Mesendoderm (in vitro differentiated cells): ENCODE measurements at regions not wholly inside any gene's neighbourhood (a gene's known extent, or its start where the extent isn't known, plus 50 kb on each side); places are given as distances from the start of the nearest gene placed in this dataset.
A peak's percentile ranks its signal among the peaks of the same experiment; 100 is the strongest.

ENCODE experiments used
- DNase-seq: peaks from one replicate; pipeline ENCODE4 v3.0.0; 2013
- H2AK5ac ChIP-seq: 2 replicates; pipeline ENCODE4 v1.6.1; 2013; ENCODE audit warnings: low read length, inconsistent platforms
- H2BK120ac ChIP-seq: 2 replicates; pipeline ENCODE4 v1.6.1; 2013; ENCODE audit warnings: low read depth, mild to moderate bottlenecking, low read length, moderate library complexity, mixed read lengths
- H2BK15ac ChIP-seq: replicated peaks from 2 replicates; pipeline ENCODE4 v1.6.1; 2013; ENCODE audit warnings: low read depth, mild to moderate bottlenecking, moderate library complexity
- H2BK5ac ChIP-seq: 2 replicates; pipeline ENCODE4 v1.6.1; 2013; ENCODE audit warnings: low read length, inconsistent platforms
- H3K18ac ChIP-seq: 2 replicates; pipeline ENCODE4 v1.6.1; 2013; ENCODE audit warnings: mild to moderate bottlenecking, low read length, mixed read lengths
- H3K23ac ChIP-seq: one replicate; pipeline ENCODE4 v1.6.1; 2013; ENCODE audit warnings: low read length
- H3K27ac ChIP-seq: 2 replicates; pipeline ENCODE4 v1.5.1; 2013; ENCODE audit warnings: low read depth, mild to moderate bottlenecking, inconsistent platforms, low read length, moderate library complexity
- H3K27me3 ChIP-seq: 2 replicates; pipeline ENCODE4 v1.6.1; 2013; ENCODE audit warnings: low read length, control low read depth, mild to moderate bottlenecking, inconsistent platforms; ENCODE audit not compliant: insufficient read depth, poor library complexity
- H3K36me3 ChIP-seq: 2 replicates; pipeline ENCODE4 v1.6.1; 2013; ENCODE audit warnings: low read length, inconsistent platforms; ENCODE audit not compliant: control insufficient read depth, insufficient read depth
- H3K4ac ChIP-seq: one replicate; pipeline ENCODE4 v1.6.1; 2013; ENCODE audit warnings: low read depth, mild to moderate bottlenecking, low read length, moderate library complexity
- H3K4me1 ChIP-seq: 2 replicates; pipeline ENCODE4 v1.6.1; 2013; ENCODE audit warnings: low read depth, low read length, inconsistent platforms; ENCODE audit not compliant: control insufficient read depth
- H3K4me2 ChIP-seq: 2 replicates; pipeline ENCODE4 v1.6.1; 2013; ENCODE audit warnings: low read length
- H3K4me3 ChIP-seq: 2 replicates; pipeline ENCODE4 v1.5.1; 2013; ENCODE audit warnings: mild to moderate bottlenecking, low read length
- H3K56ac ChIP-seq: one replicate; pipeline ENCODE4 v1.6.1; 2013; ENCODE audit warnings: low read length
- H3K79me1 ChIP-seq: 2 replicates; pipeline ENCODE4 v1.6.1; 2013; ENCODE audit warnings: low read length, inconsistent platforms
- H3K79me2 ChIP-seq: 2 replicates; pipeline ENCODE4 v1.6.1; 2013; ENCODE audit warnings: mild to moderate bottlenecking, low read length; ENCODE audit not compliant: control insufficient read depth, insufficient read depth
- H3K9ac ChIP-seq: 2 replicates; pipeline ENCODE4 v1.6.1; 2013; ENCODE audit warnings: low read length, inconsistent platforms
- H4K5ac ChIP-seq: one replicate; pipeline ENCODE4 v1.6.1; 2013; ENCODE audit warnings: low read length
- H4K8ac ChIP-seq: one replicate; pipeline ENCODE4 v1.6.1; 2013; ENCODE audit warnings: low read depth, mild to moderate bottlenecking, control low read depth, low read length, moderate library complexity
- WGBS: extraction: QIAGEN DNeasy Blood & Tissue Kit; methylation state at CpG from one replicate; pipeline ENCODE4 v1.1.7; 2013; ENCODE audit warnings: low lambda C conversion rate, missing lambda C conversion rate; ENCODE audit not compliant: insufficient coverage; ENCODE audit errors: extremely low coverage; 5-methylcytosine and 5-hydroxymethylcytosine counted together

DNA sequence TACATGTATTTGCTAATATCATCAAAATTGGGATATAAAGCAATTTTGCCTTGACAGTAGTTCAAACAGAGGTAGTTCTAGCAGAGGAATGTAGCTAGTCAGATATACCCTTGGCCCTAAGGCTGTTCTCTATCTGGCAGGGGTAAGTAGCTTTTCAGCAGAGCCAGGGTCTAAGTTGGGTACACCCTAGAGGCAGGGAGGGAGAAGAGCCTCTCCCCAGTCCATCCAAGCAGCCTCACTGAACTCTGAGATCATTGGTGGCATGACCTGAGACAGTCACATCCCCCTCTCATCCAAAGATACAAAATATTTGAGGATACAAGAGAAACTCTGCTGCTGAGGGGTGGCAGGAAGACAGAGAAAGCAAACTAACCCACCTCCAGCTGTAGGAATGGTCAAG, 343.7 kb downstream of the DHX15 start:
- H3K27me3 ChIP-seq: no peaks in the 10 kb centered on the region
- peak; percentile 67 for DNase-seq

DNA sequence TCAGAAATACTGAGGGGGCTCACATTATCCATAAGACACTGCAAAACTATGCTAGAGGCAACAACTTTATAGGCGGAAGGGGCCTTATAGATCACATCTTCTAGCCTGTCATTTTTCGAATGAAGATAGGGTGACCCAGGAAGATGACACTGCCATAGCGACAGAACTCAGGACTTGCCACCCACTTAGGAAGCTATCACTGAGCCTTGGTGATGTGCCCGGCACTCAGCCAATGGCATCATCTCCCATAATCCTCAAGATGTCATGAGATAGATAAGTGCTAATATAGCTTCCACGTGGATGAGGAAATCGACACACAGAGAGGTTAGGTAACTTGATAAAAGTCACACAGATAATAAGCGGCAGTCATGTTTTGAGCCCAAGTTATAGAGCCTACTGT, 346.6 kb downstream of the DHX15 start:
- Histone ChIP-seq H2AK5ac (no peak overlapping the region), H3K18ac (no peak overlapping the region), H3K4me3 (no peak overlapping the region), H4K8ac (no peak overlapping the region), H3K23ac (no peak overlapping the region), H2BK120ac (no peak overlapping the region), H4K5ac (no peak overlapping the region), H3K9ac (no peak overlapping the region), H3K79me2 (no peaks in the 10 kb centered on the region), H3K27ac (no peak overlapping the region), H3K4ac (no peak overlapping the region), H3K36me3 (no peaks in the 10 kb centered on the region), H3K56ac (no peak overlapping the region), H3K4me1 (no peaks in the 10 kb centered on the region), H3K27me3 (no peaks in the 10 kb centered on the region), H2BK15ac (no peak overlapping the region), H3K4me2 (no peak overlapping the region), H3K79me1 (no peaks in the 10 kb centered on the region), H2BK5ac (no peak overlapping the region)
- no peak for DNase-seq
- no CpG with 5 or more reads among the region's 7 CpGs for WGBS

More for the DNA sequence above, 343.7 kb downstream of the DHX15 start:
- no peak overlapping the region for H2AK5ac ChIP-seq
- no peak overlapping the region for H3K4me3 ChIP-seq
- H2BK120ac ChIP-seq: no peak overlapping the region
- H3K79me1 ChIP-seq: no peaks in the 10 kb centered on the region
- H3K18ac ChIP-seq: no peak overlapping the region
- no peak overlapping the region for H3K56ac ChIP-seq
- no peak overlapping the region for H3K23ac ChIP-seq
- no peak overlapping the region for H2BK15ac ChIP-seq
- no peak overlapping the region for H3K4ac ChIP-seq
- no peak overlapping the region for H3K27ac ChIP-seq
- H4K8ac ChIP-seq: no peak overlapping the region
- no peaks in the 10 kb centered on the region for H3K79me2 ChIP-seq
- H2BK5ac ChIP-seq: no peak overlapping the region
- H4K5ac ChIP-seq: no peak overlapping the region
- H3K4me2 ChIP-seq: no peak overlapping the region
- no peaks in the 10 kb centered on the region for H3K36me3 ChIP-seq
- H3K4me1 ChIP-seq: no peaks in the 10 kb centered on the region
- no peak overlapping the region for H3K9ac ChIP-seq

DNA sequence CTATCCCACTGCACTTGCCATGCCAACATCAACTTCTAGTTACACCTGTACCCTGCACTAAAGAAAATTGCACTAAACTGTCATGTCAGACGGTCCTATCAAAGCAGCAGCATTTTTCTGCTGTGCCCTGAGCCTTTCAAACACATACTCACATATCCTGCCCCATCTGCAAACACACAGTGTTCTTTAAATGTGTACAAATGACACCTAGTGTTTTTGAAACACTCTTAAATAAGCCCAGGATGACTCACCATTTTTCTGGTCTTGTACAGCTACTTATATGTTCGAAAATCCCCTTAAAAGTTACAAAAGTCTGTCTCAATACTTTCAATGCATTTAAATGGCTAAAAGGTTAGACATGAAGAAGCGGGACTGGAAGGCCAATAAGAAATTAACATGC, 346.7 kb upstream of the PPARGC1A start:
- Histone ChIP-seq H3K9ac (no peak overlapping the region), H3K79me2 (no peaks in the 10 kb centered on the region), H3K4me3 (no peak overlapping the region), H2BK15ac (no peak overlapping the region), H3K23ac (no peak overlapping the region), H2BK120ac (no peak overlapping the region), H3K18ac (no peak overlapping the region), H3K4me1 (no peaks in the 10 kb centered on the region), H2AK5ac (no peak overlapping the region), H3K4me2 (no peak overlapping the region), H3K56ac (no peak overlapping the region), H3K36me3 (no peaks in the 10 kb centered on the region), H3K4ac (no peak overlapping the region), H3K27ac (no peak overlapping the region), H3K79me1 (no peaks in the 10 kb centered on the region), H4K5ac (no peak overlapping the region), H3K27me3 (no peaks in the 10 kb centered on the region), H2BK5ac (no peak overlapping the region), H4K8ac (no peak overlapping the region)
- DNase-seq: no peak
- WGBS: no CpG with 5 or more reads among the region's 3 CpGs

DNA sequence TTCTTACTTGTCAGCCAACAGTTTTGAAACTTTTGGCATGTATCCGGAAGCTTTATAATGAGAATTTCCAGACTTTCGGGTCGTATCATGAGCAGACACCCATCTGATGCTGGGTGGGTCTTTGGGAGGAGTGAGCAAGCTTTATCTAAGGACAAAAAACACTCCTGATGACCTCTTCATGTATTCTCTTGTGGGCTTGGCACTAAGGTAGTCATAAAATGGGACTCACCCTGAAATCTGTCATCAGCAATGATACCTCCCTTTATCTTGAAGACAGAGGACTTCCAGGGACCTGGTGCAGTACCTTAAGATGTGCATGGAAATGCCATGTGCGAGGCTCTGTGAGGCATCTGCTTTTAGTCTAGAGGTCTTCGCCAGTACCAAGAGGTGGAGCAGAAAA, 346.3 kb upstream of the PPARGC1A start:
- no peak overlapping the region for H3K18ac ChIP-seq
- H3K4me1 ChIP-seq: no peaks in the 10 kb centered on the region
- no peak overlapping the region for H3K4me2 ChIP-seq
- no peak overlapping the region for H2BK120ac ChIP-seq
- no peak overlapping the region for H3K27ac ChIP-seq
- no peak overlapping the region for H4K8ac ChIP-seq
- no peak for DNase-seq
- no peaks in the 10 kb centered on the region for H3K36me3 ChIP-seq
- H4K5ac ChIP-seq: no peak overlapping the region
- H2BK5ac ChIP-seq: no peak overlapping the region
- no peak overlapping the region for H2AK5ac ChIP-seq
- no peaks in the 10 kb centered on the region for H3K79me1 ChIP-seq
- H3K4me3 ChIP-seq: no peak overlapping the region
- H3K4ac ChIP-seq: no peak overlapping the region
- no CpG with 5 or more reads among the region's 5 CpGs for WGBS
- H3K27me3 ChIP-seq: no peaks in the 10 kb centered on the region
- H3K79me2 ChIP-seq: no peaks in the 10 kb centered on the region
- no peak overlapping the region for H2BK15ac ChIP-seq
- no peak overlapping the region for H3K56ac ChIP-seq
- H3K23ac ChIP-seq: no peak overlapping the region
- no peak overlapping the region for H3K9ac ChIP-seq

DNA sequence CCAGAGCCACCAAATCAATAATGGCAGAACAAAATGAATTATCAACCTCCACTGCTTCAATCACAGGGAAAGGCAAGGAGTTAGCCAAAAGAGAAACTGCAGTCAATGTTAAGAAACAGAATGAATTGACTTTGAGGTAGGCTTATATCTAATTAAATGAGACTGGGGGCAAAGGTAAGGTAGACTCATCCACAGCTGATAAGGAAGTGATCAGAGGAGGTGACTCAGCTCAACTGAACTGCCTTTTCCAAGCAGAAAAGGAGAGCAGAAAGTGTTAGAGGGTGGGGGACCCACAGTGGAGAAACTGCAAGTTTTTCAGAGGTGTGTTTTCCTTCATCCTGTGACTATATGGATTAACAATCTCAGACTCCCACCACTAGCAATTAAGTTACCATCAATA, 345.8 kb upstream of the PPARGC1A start:
- H3K36me3 ChIP-seq: no peaks in the 10 kb centered on the region
- H3K18ac ChIP-seq: no peak overlapping the region
- no peak overlapping the region for H3K23ac ChIP-seq
- no peak overlapping the region for H4K5ac ChIP-seq
- no peak overlapping the region for H3K4me2 ChIP-seq
- H2BK120ac ChIP-seq: no peak overlapping the region
- H3K56ac ChIP-seq: no peak overlapping the region
- no peak overlapping the region for H2BK15ac ChIP-seq
- no peak overlapping the region for H4K8ac ChIP-seq
- no peak overlapping the region for H3K9ac ChIP-seq
- H3K4me1 ChIP-seq: no peaks in the 10 kb centered on the region
- H3K27ac ChIP-seq: no peak overlapping the region
- H3K79me2 ChIP-seq: no peaks in the 10 kb centered on the region
- no peak overlapping the region for H3K4ac ChIP-seq
- no peaks in the 10 kb centered on the region for H3K79me1 ChIP-seq
- H2AK5ac ChIP-seq: no peak overlapping the region
- no peak overlapping the region for H2BK5ac ChIP-seq
- no peaks in the 10 kb centered on the region for H3K27me3 ChIP-seq
- DNase-seq: no peak
- no peak overlapping the region for H3K4me3 ChIP-seq

DNA sequence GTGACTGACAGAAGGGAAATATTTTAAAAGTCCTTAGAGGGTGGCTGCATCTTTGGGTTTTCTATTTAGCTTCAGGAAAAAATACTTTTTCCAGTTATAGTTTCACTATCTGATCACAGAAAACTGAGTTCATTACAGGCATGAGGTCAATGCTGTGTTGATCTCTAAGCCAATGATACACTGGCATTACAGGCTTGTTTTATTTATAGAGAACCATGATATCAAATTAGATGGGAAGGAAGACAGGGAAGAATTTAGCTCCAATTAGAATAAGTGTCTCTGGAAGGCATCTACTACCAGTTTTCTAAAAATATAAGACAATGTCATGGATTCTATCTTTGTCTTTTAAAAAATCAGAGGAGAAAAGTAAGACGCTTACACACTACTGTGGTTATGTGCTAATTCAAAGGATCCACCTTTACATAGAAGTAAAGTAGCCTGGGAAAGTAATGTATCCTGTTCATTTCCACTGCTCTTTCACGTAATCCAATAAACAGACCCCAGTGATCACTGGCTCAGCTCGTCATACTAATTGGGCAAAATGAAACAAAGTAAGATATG, 344.5 kb upstream of the PPARGC1A start:
- no peak overlapping the region for H3K56ac ChIP-seq
- no peak overlapping the region for H4K8ac ChIP-seq
- H3K4me2 ChIP-seq: no peak overlapping the region
- no peak overlapping the region for H2AK5ac ChIP-seq
- H3K79me2 ChIP-seq: no peaks in the 10 kb centered on the region
- H3K4me1 ChIP-seq: no peaks in the 10 kb centered on the region
- no peak overlapping the region for H3K4ac ChIP-seq
- no peaks in the 10 kb centered on the region for H3K36me3 ChIP-seq
- H3K18ac ChIP-seq: no peak overlapping the region
- no peak overlapping the region for H4K5ac ChIP-seq
- H2BK5ac ChIP-seq: no peak overlapping the region
- no peaks in the 10 kb centered on the region for H3K79me1 ChIP-seq
- no peak overlapping the region for H3K4me3 ChIP-seq
- H3K27me3 ChIP-seq: no peaks in the 10 kb centered on the region
- WGBS: no CpG with 5 or more reads among the region's 3 CpGs
- no peak overlapping the region for H2BK120ac ChIP-seq
- H2BK15ac ChIP-seq: no peak overlapping the region
- no peak overlapping the region for H3K23ac ChIP-seq
- no peak for DNase-seq
- H3K27ac ChIP-seq: no peak overlapping the region
- H3K9ac ChIP-seq: no peak overlapping the region
